ENCODE measurements at regions not wholly inside any gene's neighbourhood (a gene's known extent, or its start where the extent isn't known, plus 50 kb on each side); places are given as distances from the start of the nearest gene placed in this dataset.

DNA sequence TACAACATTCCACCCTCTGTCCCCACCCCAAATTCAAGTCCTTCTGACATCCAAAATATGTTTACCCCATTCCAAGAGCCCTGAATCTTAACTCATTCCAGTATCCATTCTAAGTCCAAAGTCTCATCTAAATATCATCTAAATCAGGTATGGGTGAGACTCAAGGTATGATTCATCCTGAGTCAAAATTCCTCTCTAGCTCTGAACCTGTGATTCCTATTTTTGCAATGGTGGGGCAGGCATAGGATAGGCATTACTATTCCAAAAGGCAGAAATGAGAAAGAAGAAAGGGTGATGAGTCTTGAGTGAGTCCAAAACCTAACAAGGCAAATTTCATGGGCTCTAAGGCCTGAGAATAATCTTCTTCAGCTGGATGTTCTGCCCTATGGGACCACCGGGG lies 140.3 kb upstream of the FAR2 start:
- Histone ChIP-seq H4K91ac (ENCODE audit: insufficient read length, low read depth, low read length) (no peak overlapping the region), H4K20me1 (ENCODE audit: control insufficient read depth, insufficient read depth, insufficient read length) (no peaks in the 10 kb centered on the region), H3K4ac (ENCODE audit: low read depth, low read length) (no peak overlapping the region), H3K79me1 (ENCODE audit: insufficient read depth, low read depth, low read length, poor library complexity, severe bottlenecking) (no peaks in the 10 kb centered on the region), H3K18ac (ENCODE audit: insufficient read length, low read depth, low read length) (no peak overlapping the region), H3K9me3 (ENCODE audit: control insufficient read depth, low read depth, low read length) (no peaks in the 10 kb centered on the region), H3K56ac (ENCODE audit: insufficient read length, low read depth, low read length) (no peak overlapping the region), H3K23me2 (ENCODE audit: insufficient read length, low read depth, low read length, poor library complexity, severe bottlenecking) (no peaks in the 10 kb centered on the region), H2BK120ac (ENCODE audit: low read depth, low read length, poor library complexity, severe bottlenecking) (no peak overlapping the region), H3T11ph (ENCODE audit: low read length) (no peak overlapping the region), H3K27ac (ENCODE audit: insufficient read length, low read depth, low read length) (no peak overlapping the region), H3K9ac (ENCODE audit: extremely low read depth, insufficient read length, low read length) (no peak overlapping the region), H2AFZ (ENCODE audit: low read length) (no peak overlapping the region), H2BK12ac (ENCODE audit: insufficient read length, low read depth, low read length) (no peak overlapping the region), H4K5ac (ENCODE audit: insufficient read length, low read depth, low read length) (no peak overlapping the region), H2AK5ac (ENCODE audit: insufficient read length, low read length) (no peak overlapping the region), H3K4me2 (ENCODE audit: insufficient read depth, insufficient read length, low read length) (no peak overlapping the region), H2BK20ac (ENCODE audit: low read depth, low read length, poor library complexity, severe bottlenecking) (no peak overlapping the region), H3K4me1 (ENCODE audit: insufficient read depth, low read length) (no peaks in the 10 kb centered on the region), H4K8ac (replicated peaks; ENCODE audit: insufficient read length, low read depth, low read length) (no peak overlapping the region), H2BK5ac (ENCODE audit: insufficient read length, low read length) (no peak overlapping the region), H3K14ac (ENCODE audit: insufficient read depth, low read length) (no peak overlapping the region), H3K27me3 (ENCODE audit: insufficient read depth, low read length) (no peaks in the 10 kb centered on the region), H3K79me2 (ENCODE audit: insufficient read depth, low read length) (no peaks in the 10 kb centered on the region), H2BK15ac (ENCODE audit: low read depth, low read length) (no peak overlapping the region), H3K23ac (ENCODE audit: insufficient read length, low read depth, low read length) (no peak overlapping the region)
- H3K4me1 Mint-ChIP-seq, result no peaks in the 10 kb centered on the region
- H3K9me3 Mint-ChIP-seq, result no peaks in the 10 kb centered on the region
- no peaks in the 10 kb centered on the region for H3K36me3 Mint-ChIP-seq (ENCODE audit: insufficient read depth in 1 of 3, low read depth in 3 of 3)
- no peaks in the 10 kb centered on the region for H3K27me3 Mint-ChIP-seq (ENCODE audit: low read depth)
- TF ChIP-seq, protein P1, sequence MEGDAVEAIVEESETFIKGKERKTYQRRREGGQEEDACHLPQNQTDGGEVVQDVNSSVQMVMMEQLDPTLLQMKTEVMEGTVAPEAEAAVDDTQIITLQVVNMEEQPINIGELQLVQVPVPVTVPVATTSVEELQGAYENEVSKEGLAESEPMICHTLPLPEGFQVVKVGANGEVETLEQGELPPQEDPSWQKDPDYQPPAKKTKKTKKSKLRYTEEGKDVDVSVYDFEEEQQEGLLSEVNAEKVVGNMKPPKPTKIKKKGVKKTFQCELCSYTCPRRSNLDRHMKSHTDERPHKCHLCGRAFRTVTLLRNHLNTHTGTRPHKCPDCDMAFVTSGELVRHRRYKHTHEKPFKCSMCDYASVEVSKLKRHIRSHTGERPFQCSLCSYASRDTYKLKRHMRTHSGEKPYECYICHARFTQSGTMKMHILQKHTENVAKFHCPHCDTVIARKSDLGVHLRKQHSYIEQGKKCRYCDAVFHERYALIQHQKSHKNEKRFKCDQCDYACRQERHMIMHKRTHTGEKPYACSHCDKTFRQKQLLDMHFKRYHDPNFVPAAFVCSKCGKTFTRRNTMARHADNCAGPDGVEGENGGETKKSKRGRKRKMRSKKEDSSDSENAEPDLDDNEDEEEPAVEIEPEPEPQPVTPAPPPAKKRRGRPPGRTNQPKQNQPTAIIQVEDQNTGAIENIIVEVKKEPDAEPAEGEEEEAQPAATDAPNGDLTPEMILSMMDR (conservative IDR thresholded peaks at IDR 0.05), result no peak
- no peak overlapping the region for H3K27ac Mint-ChIP-seq
- DNase-seq, result no peak
- no peak overlapping the region for H3K4me3 Mint-ChIP-seq
- no CpG with 5 or more reads among the region's 1 CpG for WGBS (ENCODE audit: extremely low coverage, insufficient read length, low lambda C conversion rate)

Data from H9 (cell line).